H9 (cell line): ENCODE measurements at regions not wholly inside any gene's neighbourhood (a gene's known extent, or its start where the extent isn't known, plus 50 kb on each side); places are given as distances from the start of the nearest gene placed in this dataset.

Source experiments
- DNase-seq: peaks from one replicate; pipeline ENCODE4 v3.0.0-alpha.2; 2017
- H2AFZ ChIP-seq: one replicate; pipeline ENCODE4 v1.6.1; 2013; ENCODE audit warnings: mild to moderate bottlenecking, low read length, control low read depth, moderate library complexity
- H2AK5ac ChIP-seq: 2 replicates; pipeline ENCODE4 v1.6.1; 2013; ENCODE audit warnings: low read length, control low read depth, mixed read lengths; ENCODE audit not compliant: insufficient read length
- H2BK120ac ChIP-seq: one replicate; pipeline ENCODE4 v1.6.1; 2013; ENCODE audit warnings: low read depth, mild to moderate bottlenecking, low read length, control low read depth, inconsistent platforms; ENCODE audit not compliant: poor library complexity, severe bottlenecking
- H2BK12ac ChIP-seq: 2 replicates; pipeline ENCODE4 v1.6.1; 2013; ENCODE audit warnings: low read length, control low read depth, mixed read lengths, low read depth; ENCODE audit not compliant: insufficient read length
- H2BK15ac ChIP-seq: 2 replicates; pipeline ENCODE4 v1.6.1; 2013; ENCODE audit warnings: low read depth, low read length, control low read depth
- H2BK20ac ChIP-seq: one replicate; pipeline ENCODE4 v1.6.1; 2013; ENCODE audit warnings: low read depth, mild to moderate bottlenecking, low read length, control low read depth, inconsistent platforms; ENCODE audit not compliant: poor library complexity, severe bottlenecking
- H2BK5ac ChIP-seq: 2 replicates; pipeline ENCODE4 v1.6.1; 2013; ENCODE audit warnings: low read length, control low read depth, mixed read lengths; ENCODE audit not compliant: insufficient read length
- H3K14ac ChIP-seq: 2 replicates; pipeline ENCODE4 v1.6.1; 2013; ENCODE audit warnings: low read length, control low read depth; ENCODE audit not compliant: insufficient read depth
- H3K18ac ChIP-seq: 2 replicates; pipeline ENCODE4 v1.6.1; 2013; ENCODE audit warnings: low read depth, mild to moderate bottlenecking, mixed read lengths, low read length, control low read depth; ENCODE audit not compliant: insufficient read length
- H3K23ac ChIP-seq: 2 replicates; pipeline ENCODE4 v1.6.1; 2013; ENCODE audit warnings: low read length, control low read depth, mixed read lengths, low read depth; ENCODE audit not compliant: insufficient read length
- H3K23me2 ChIP-seq: 2 replicates; pipeline ENCODE4 v1.6.1; 2013; ENCODE audit warnings: low read depth, mild to moderate bottlenecking, mixed read lengths, low read length, control low read depth; ENCODE audit not compliant: insufficient read length, poor library complexity, severe bottlenecking
- H3K27ac ChIP-seq: 2 replicates; pipeline ENCODE4 v1.5.1; 2013; ENCODE audit warnings: low read length, control low read depth, mixed read lengths, low read depth; ENCODE audit not compliant: insufficient read length
- H3K27me3 ChIP-seq: 2 replicates; pipeline ENCODE4 v1.6.1; 2013; ENCODE audit warnings: low read length, control low read depth, inconsistent platforms; ENCODE audit not compliant: insufficient read depth
- H3K4ac ChIP-seq: 2 replicates; pipeline ENCODE4 v1.6.1; 2013; ENCODE audit warnings: low read depth, mild to moderate bottlenecking, control low read depth, inconsistent platforms, low read length, moderate library complexity
- H3K4me1 ChIP-seq: 2 replicates; pipeline ENCODE4 v1.6.1; 2013; ENCODE audit warnings: low read length, control low read depth, inconsistent platforms; ENCODE audit not compliant: insufficient read depth
- H3K4me2 ChIP-seq: 2 replicates; pipeline ENCODE4 v1.6.1; 2013; ENCODE audit warnings: low read length, control low read depth, mixed read lengths; ENCODE audit not compliant: insufficient read length, insufficient read depth
- H3K56ac ChIP-seq: 2 replicates; pipeline ENCODE4 v1.6.1; 2013; ENCODE audit warnings: low read depth, mild to moderate bottlenecking, mixed read lengths, low read length, control low read depth; ENCODE audit not compliant: insufficient read length
- H3K79me1 ChIP-seq: 2 replicates; pipeline ENCODE4 v1.6.1; 2013; ENCODE audit warnings: low read depth, mild to moderate bottlenecking, moderate library complexity, low read length, control low read depth, inconsistent platforms; ENCODE audit not compliant: insufficient read depth, poor library complexity, severe bottlenecking
- H3K79me2 ChIP-seq: 2 replicates; pipeline ENCODE4 v1.6.1; 2013; ENCODE audit warnings: low read length, control low read depth, inconsistent platforms; ENCODE audit not compliant: insufficient read depth
- H3K9ac ChIP-seq: 2 replicates; pipeline ENCODE4 v1.6.1; 2013; ENCODE audit warnings: low read length, control low read depth, mixed read lengths; ENCODE audit not compliant: insufficient read length; ENCODE audit errors: extremely low read depth
- H3K9me3 ChIP-seq: one replicate; pipeline ENCODE4 v1.6.1; 2013; ENCODE audit warnings: low read depth, low read length, inconsistent platforms; ENCODE audit not compliant: control insufficient read depth
- H3T11ph ChIP-seq: one replicate; pipeline ENCODE4 v1.6.1; 2013; ENCODE audit warnings: mild to moderate bottlenecking, low read length, control low read depth, inconsistent platforms
- H4K20me1 ChIP-seq: one replicate; pipeline ENCODE4 v1.6.1; 2013; ENCODE audit not compliant: control insufficient read depth, insufficient read length, insufficient read depth
- H4K5ac ChIP-seq: 2 replicates; pipeline ENCODE4 v1.6.1; 2013; ENCODE audit warnings: low read depth, mild to moderate bottlenecking, mixed read lengths, low read length, control low read depth; ENCODE audit not compliant: insufficient read length
- H4K8ac ChIP-seq: replicated peaks from 2 replicates; pipeline ENCODE4 v1.6.1; 2013; ENCODE audit warnings: low read length, control low read depth, mixed read lengths, low read depth; ENCODE audit not compliant: insufficient read length
- H4K91ac ChIP-seq: 2 replicates; pipeline ENCODE4 v1.6.1; 2013; ENCODE audit warnings: low read depth, mild to moderate bottlenecking, moderate library complexity, mixed read lengths, low read length, control low read depth; ENCODE audit not compliant: insufficient read length
- H3K27ac Mint-ChIP-seq, 3 experiments: 2 replicates in 2 of 3; 3 replicates in 1 of 3; pipeline ENCODE4 v1.8.0; 2020 to 2021; ENCODE audit warnings: mixed read lengths in 3 of 3, mild to moderate bottlenecking in 1 of 3, moderate library complexity in 1 of 3
- H3K27me3 Mint-ChIP-seq: 2 replicates; pipeline ENCODE4 v1.8.0; 2021; ENCODE audit warnings: low read depth, mild to moderate bottlenecking, moderate library complexity, mixed read lengths
- H3K36me3 Mint-ChIP-seq, 3 experiments: 2 replicates in 2 of 3; 3 replicates in 1 of 3; pipeline ENCODE4 v1.8.0; 2020 to 2021; ENCODE audit warnings: low read depth in 3 of 3, mixed read lengths in 3 of 3; ENCODE audit not compliant: insufficient read depth in 1 of 3
- H3K4me1 Mint-ChIP-seq, 2 experiments: 2 replicates each; pipeline ENCODE4 v1.8.0; 2020; ENCODE audit warnings: mixed read lengths in 2 of 2
- H3K4me3 Mint-ChIP-seq, 2 experiments: 2 replicates in 1 of 2; 3 replicates in 1 of 2; pipeline ENCODE4 v1.8.0; 2020 to 2021; ENCODE audit warnings: mild to moderate bottlenecking in 2 of 2, mixed read lengths in 2 of 2, moderate library complexity in 1 of 2
- H3K9me3 Mint-ChIP-seq, 2 experiments: 2 replicates in 1 of 2; 3 replicates in 1 of 2; pipeline ENCODE4 v1.8.0; 2020; ENCODE audit warnings: mild to moderate bottlenecking in 2 of 2, mixed read lengths in 2 of 2, moderate library complexity in 1 of 2
- CTCF ChIP-seq: fragments of 200-600 bp; sonication (generic); conservative IDR thresholded peaks from 3 replicates; pipeline ENCODE4 v1.8.0; 2021; ENCODE audit warnings: antibody characterized with exemption, mild to moderate bottlenecking
- WGBS: extraction: QIAGEN DNeasy Blood & Tissue Kit; methylation state at CpG from one replicate; pipeline ENCODE4 v1.1.7; 2013; ENCODE audit warnings: missing lambda C conversion rate, low lambda C conversion rate, mixed read lengths; ENCODE audit not compliant: insufficient read length; ENCODE audit errors: extremely low coverage; 5-methylcytosine and 5-hydroxymethylcytosine counted together

DNA sequence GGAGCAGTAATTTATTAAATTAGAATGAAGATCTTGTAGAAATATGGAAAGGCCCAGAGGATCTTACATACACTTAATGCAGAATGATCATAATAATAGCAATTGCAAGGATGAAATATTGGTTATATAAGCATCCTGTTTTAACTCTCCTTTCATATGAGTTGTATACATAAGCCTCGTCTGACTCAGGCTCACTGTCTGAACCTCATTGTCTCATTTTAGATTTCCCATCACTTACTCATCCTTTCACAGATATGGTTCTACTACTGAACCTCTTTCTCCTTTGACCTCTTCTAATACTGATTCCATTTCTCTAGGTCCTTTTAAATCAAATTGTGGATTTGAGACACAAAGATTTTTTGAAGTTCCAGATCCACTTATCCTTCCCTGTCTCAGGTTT is 277.3 kb upstream of the TRPC5 start:
- Histone ChIP-seq H2BK20ac (no peak overlapping the region), H3K79me1 (no peaks in the 10 kb centered on the region), H4K8ac (no peak overlapping the region), H3K4ac (no peak overlapping the region), H4K91ac (no peak overlapping the region), H4K5ac (no peak overlapping the region), H3K4me1 (peaks cover 14% of the 10 kb centered on the region), H3K18ac (no peak overlapping the region), H2AK5ac (no peak overlapping the region), H3K9ac (no peak overlapping the region), H3K23me2 (no peaks in the 10 kb centered on the region), H2BK12ac (no peak overlapping the region), H3T11ph (no peak overlapping the region), H4K20me1 (no peaks in the 10 kb centered on the region), H3K14ac (no peak overlapping the region), H2BK15ac (no peak overlapping the region), H3K27me3 (no peaks in the 10 kb centered on the region), H3K79me2 (no peaks in the 10 kb centered on the region), H3K23ac (no peak overlapping the region), H2BK120ac (no peak overlapping the region), H2BK5ac (no peak overlapping the region), H2AFZ (no peak overlapping the region), H3K56ac (no peak overlapping the region), H3K9me3 (no peaks in the 10 kb centered on the region), H3K4me2 (no peak overlapping the region), H3K27ac (no peak overlapping the region)
- no peak overlapping the region for H3K27ac Mint-ChIP-seq
- no peaks in the 10 kb centered on the region; the same call in 1 of the 2 replicates for H3K27me3 Mint-ChIP-seq
- peaks cover 43 to 44% of the 10 kb centered on the region in 2 experiments for H3K4me1 Mint-ChIP-seq
- H3K9me3 Mint-ChIP-seq = no peaks in the 10 kb centered on the region
- no peak for DNase-seq
- WGBS = no CpG with 5 or more reads among the region's 1 CpG
- no peak for TF ChIP-seq CTCF
- H3K36me3 Mint-ChIP-seq = no peaks in the 10 kb centered on the region; a peak in 1 of 7 replicates
- H3K4me3 Mint-ChIP-seq = no peak overlapping the region
